Neutrophil (primary cell): ENCODE measurements at regions not wholly inside any gene's neighbourhood (a gene's known extent, or its start where the extent isn't known, plus 50 kb on each side); places are given as distances from the start of the nearest gene placed in this dataset.

Source experiments
- H3K27ac ChIP-seq: fragments of 200-600 bp; sonication (generic); 2 replicates; pipeline ENCODE4 v1.5.1; 2016; ENCODE audit warnings: mild to moderate bottlenecking, moderate library complexity
- H3K27me3 ChIP-seq: fragments of 200-600 bp; sonication (generic); 2 replicates; pipeline ENCODE4 v1.6.0; 2016; ENCODE audit warnings: mild to moderate bottlenecking
- H3K36me3 ChIP-seq: fragments of 200-600 bp; sonication (generic); 2 replicates; pipeline ENCODE4 v1.5.1; 2017
- H3K4me1 ChIP-seq, 2 experiments: fragments of 200-600 bp in 1 of 2; sonication (generic) in 1 of 2; 1 replicate in 1 of 2; 2 replicates in 1 of 2; pipeline versions ENCODE4 v1.5.1 to v1.6.1; 2013 to 2016; ENCODE audit warnings: low read depth in 1 of 2, low read length in 1 of 2, mild to moderate bottlenecking in 1 of 2, moderate library complexity in 1 of 2; ENCODE audit not compliant: control insufficient read depth in 1 of 2, insufficient read depth in 1 of 2
- H3K4me3 ChIP-seq, 2 experiments: fragments of 200-600 bp in 1 of 2; sonication (generic) in 1 of 2; 1 replicate in 1 of 2; 2 replicates in 1 of 2; pipeline ENCODE4 v1.5.1; 2013 to 2016; ENCODE audit warnings: low read depth in 1 of 2, low read length in 1 of 2, mild to moderate bottlenecking in 1 of 2, moderate library complexity in 1 of 2
- H3K9me3 ChIP-seq: fragments of 200-600 bp; sonication (generic); 2 replicates; pipeline ENCODE4 v1.5.1; 2016
- TF ChIP-seq, protein P1 (sequence below): fragments of 200-600 bp; sonication (generic); IDR thresholded peaks from 2 replicates; pipeline ENCODE4 v1.5.1; 2016; ENCODE audit warnings: antibody characterized with exemption

GRCh38 chrX:43582540-43582913 lies 73.6 kb upstream of the MAOA start:
- TF ChIP-seq, protein P1, sequence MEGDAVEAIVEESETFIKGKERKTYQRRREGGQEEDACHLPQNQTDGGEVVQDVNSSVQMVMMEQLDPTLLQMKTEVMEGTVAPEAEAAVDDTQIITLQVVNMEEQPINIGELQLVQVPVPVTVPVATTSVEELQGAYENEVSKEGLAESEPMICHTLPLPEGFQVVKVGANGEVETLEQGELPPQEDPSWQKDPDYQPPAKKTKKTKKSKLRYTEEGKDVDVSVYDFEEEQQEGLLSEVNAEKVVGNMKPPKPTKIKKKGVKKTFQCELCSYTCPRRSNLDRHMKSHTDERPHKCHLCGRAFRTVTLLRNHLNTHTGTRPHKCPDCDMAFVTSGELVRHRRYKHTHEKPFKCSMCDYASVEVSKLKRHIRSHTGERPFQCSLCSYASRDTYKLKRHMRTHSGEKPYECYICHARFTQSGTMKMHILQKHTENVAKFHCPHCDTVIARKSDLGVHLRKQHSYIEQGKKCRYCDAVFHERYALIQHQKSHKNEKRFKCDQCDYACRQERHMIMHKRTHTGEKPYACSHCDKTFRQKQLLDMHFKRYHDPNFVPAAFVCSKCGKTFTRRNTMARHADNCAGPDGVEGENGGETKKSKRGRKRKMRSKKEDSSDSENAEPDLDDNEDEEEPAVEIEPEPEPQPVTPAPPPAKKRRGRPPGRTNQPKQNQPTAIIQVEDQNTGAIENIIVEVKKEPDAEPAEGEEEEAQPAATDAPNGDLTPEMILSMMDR: no peak
- H3K27me3 ChIP-seq: no peaks in the 10 kb centered on the region
- no peak overlapping the region for H3K4me3 ChIP-seq
- no peaks in the 10 kb centered on the region for H3K9me3 ChIP-seq
- peaks cover 10 to 11% of the 10 kb centered on the region in 2 experiments for H3K4me1 ChIP-seq
- H3K36me3 ChIP-seq: no peaks in the 10 kb centered on the region
- no peak overlapping the region for H3K27ac ChIP-seq

GRCh38 chrX:43585922-43586321 lies 70.2 kb upstream of the MAOA start:
- TF ChIP-seq, protein P1: no peak
- no peak overlapping the region for H3K4me3 ChIP-seq

DNA sequence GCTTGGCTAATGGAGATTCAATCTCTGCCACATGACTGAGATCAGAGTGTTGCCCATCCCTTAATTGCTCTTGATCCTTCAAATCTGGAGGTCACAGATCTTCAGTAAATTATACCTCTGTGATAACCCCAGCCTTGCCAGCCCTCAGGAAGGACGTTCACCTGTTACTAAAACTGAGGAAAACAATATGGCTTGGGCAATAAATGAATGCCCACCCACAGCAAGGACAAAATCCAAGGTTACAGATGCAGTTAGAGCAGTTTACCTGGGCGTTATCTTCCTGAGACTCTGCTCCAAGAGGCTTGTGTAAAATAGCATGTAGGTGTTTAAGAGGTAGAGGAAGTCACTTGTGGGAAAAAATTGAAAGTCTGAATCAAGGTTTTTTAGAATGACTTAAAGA lies 69.3 kb upstream of the MAOA start:
- Histone ChIP-seq H3K36me3 (no peaks in the 10 kb centered on the region), H3K27me3 (no peaks in the 10 kb centered on the region), H3K27ac (no peak overlapping the region), H3K9me3 (no peaks in the 10 kb centered on the region), H3K4me3 (no peak overlapping the region), H3K4me1 (peaks cover 21% of the 10 kb centered on the region in 2 experiments)
- TF ChIP-seq, protein P1: no peak

More at GRCh38 chrX:43585922-43586321, 70.2 kb upstream of the MAOA start:
- Histone ChIP-seq H3K27ac (no peak overlapping the region), H3K27me3 (no peaks in the 10 kb centered on the region), H3K9me3 (no peaks in the 10 kb centered on the region), H3K36me3 (no peaks in the 10 kb centered on the region), H3K4me1 (peaks cover 24 to 25% of the 10 kb centered on the region in 2 experiments)

DNA sequence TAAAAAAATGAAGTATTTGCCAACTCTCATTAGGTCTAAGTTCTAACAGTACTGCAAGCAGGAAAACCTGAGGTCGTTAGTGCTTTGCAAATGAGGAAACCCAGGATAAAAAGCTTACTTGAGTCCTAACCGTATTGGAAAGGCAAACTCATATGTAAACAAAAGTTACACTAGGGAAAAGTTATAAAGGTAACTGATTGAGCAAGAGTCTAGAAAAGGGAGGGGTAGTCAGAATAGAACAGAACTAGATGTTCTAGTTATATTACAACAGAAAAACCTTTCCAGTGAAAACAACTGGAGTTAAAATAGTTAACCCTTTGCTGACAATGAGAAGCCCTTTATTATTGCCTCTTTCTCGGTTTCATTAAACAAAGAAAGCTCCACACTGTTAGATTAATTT lies 66.4 kb upstream of the MAOA start:
- no peaks in the 10 kb centered on the region for H3K36me3 ChIP-seq
- H3K4me3 ChIP-seq: no peak overlapping the region
- no peaks in the 10 kb centered on the region for H3K27me3 ChIP-seq
- H3K9me3 ChIP-seq: no peaks in the 10 kb centered on the region
- H3K27ac ChIP-seq: peak overlapping the region; percentile 52
- H3K4me1 ChIP-seq: peaks cover 15% of the 10 kb centered on the region in 2 experiments
- TF ChIP-seq, protein P1: no peak

DNA sequence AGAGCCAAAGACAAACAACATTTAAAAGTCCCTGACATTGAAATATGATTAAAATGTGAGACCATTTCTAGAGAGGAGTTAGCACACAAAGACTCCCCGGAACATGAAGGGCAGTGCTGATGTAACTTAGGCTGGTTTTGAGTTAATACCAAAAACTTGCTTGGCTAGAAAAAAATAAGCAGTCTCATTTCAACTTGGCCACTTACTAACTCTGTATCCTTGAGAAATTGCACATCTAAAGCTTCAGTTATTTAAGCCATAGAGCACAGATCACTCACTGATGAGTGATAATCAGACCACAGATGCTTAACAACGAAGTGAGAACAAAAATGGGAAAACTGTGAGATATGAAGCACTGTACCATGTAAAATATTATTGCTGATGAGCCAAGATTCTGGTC lies 65.9 kb upstream of the MAOA start:
- Histone ChIP-seq H3K9me3 (no peaks in the 10 kb centered on the region), H3K36me3 (no peaks in the 10 kb centered on the region), H3K27ac (peak overlapping the region; percentile 52), H3K27me3 (no peaks in the 10 kb centered on the region), H3K4me3 (no peak overlapping the region), H3K4me1 (peaks cover 15 to 19% of the 10 kb centered on the region in 2 experiments)
- TF ChIP-seq, protein P1: no peak

GRCh38 chrX:43592597-43592996 lies 63.5 kb upstream of the MAOA start:
- H3K36me3 ChIP-seq: no peaks in the 10 kb centered on the region
- H3K4me3 ChIP-seq: no peak overlapping the region
- TF ChIP-seq, protein P1: no peak
- H3K4me1 ChIP-seq: peaks cover 30 to 39% of the 10 kb centered on the region in 2 experiments
- no peaks in the 10 kb centered on the region for H3K27me3 ChIP-seq
- H3K9me3 ChIP-seq: no peaks in the 10 kb centered on the region
- no peak overlapping the region for H3K27ac ChIP-seq
